OCI-LY7 (cell line): ENCODE measurements at regions not wholly inside any gene's neighbourhood (a gene's known extent, or its start where the extent isn't known, plus 50 kb on each side); places are given as distances from the start of the nearest gene placed in this dataset.

Experiments
- BruUV-seq: library from RNA; stranded (reverse); fragments of 400-500 nt; replicated peaks from 2 replicates; lab custom pipeline; 2021; lab: Mats Ljungman, UMichigan
- CTCF ChIA-PET: fragments of 300-600 bp; sonication (Branson Sonifier 250); formaldehyde crosslinking; loops from one replicate; lab custom pipeline; 2022; ENCODE audit warnings: antibody characterized with exemption; ENCODE audit not compliant: unreplicated experiment; lab: Charles Lee
- POLR2A ChIA-PET: fragments of 300-600 bp; sonication (Branson Sonifier 250); formaldehyde crosslinking; loops from one replicate; lab custom pipeline; 2022; ENCODE audit warnings: antibody characterized with exemption; lab: Charles Lee
- DNase-seq: peaks from one replicate; pipeline ENCODE4 v3.0.0-alpha.2; 2015; ENCODE audit warnings: low spot score
- H2AFZ ChIP-seq: fragments of 200-600 bp; sonication (generic), shearing (Covaris generic); 2 replicates; pipeline ENCODE4 v1.6.1; 2014; ENCODE audit warnings: mild to moderate bottlenecking, antibody characterized with exemption, low read length, moderate library complexity
- H3K27ac ChIP-seq: fragments of 200-600 bp; sonication (generic); 2 replicates; pipeline ENCODE4 v1.5.1; 2014; ENCODE audit warnings: mixed run types, low read depth, mild to moderate bottlenecking, moderate library complexity, low read length, inconsistent platforms; ENCODE audit not compliant: poor library complexity, severe bottlenecking
- H3K36me3 ChIP-seq: fragments of 200-600 bp; sonication (generic); 2 replicates; pipeline ENCODE4 v1.6.1; 2014; ENCODE audit warnings: mild to moderate bottlenecking, antibody characterized with exemption, low read length, moderate library complexity, mixed read lengths; ENCODE audit not compliant: insufficient read depth
- H3K4me1 ChIP-seq: fragments of 200-600 bp; sonication (generic); 2 replicates; pipeline ENCODE4 v1.5.1; 2014; ENCODE audit warnings: mild to moderate bottlenecking, low read length; ENCODE audit not compliant: insufficient read depth, poor library complexity, severe bottlenecking
- H3K4me2 ChIP-seq: fragments of 200-600 bp; sonication (generic); 2 replicates; pipeline ENCODE4 v1.6.1; 2014; ENCODE audit warnings: mild to moderate bottlenecking, low read length
- H3K4me3 ChIP-seq: fragments of 200-600 bp; sonication (generic); 2 replicates; pipeline ENCODE4 v1.5.1; 2014; ENCODE audit warnings: mild to moderate bottlenecking, low read depth, low read length; ENCODE audit not compliant: poor library complexity, severe bottlenecking
- H3K79me2 ChIP-seq: fragments of 200-600 bp; sonication (generic); 2 replicates; pipeline ENCODE4 v1.6.1; 2016; ENCODE audit warnings: low read depth, mild to moderate bottlenecking, low read length, moderate library complexity, mixed read lengths; ENCODE audit not compliant: insufficient read depth
- H3K9me2 ChIP-seq: fragments of 200-600 bp; sonication (generic); 2 replicates; pipeline ENCODE4 v1.6.1; 2016; ENCODE audit warnings: mild to moderate bottlenecking, low read length, mixed read lengths; ENCODE audit not compliant: insufficient read depth
- H3K9me3 ChIP-seq: fragments of 200-600 bp; sonication (generic); 2 replicates; pipeline ENCODE4 v1.6.1; 2014; ENCODE audit warnings: mild to moderate bottlenecking, mixed run types, low read length, mixed read lengths
- H4K20me1 ChIP-seq: fragments of 200-600 bp; sonication (generic); 2 replicates; pipeline ENCODE4 v1.6.1; 2014; ENCODE audit warnings: mild to moderate bottlenecking, antibody characterized with exemption, low read length, moderate library complexity, mixed read lengths; ENCODE audit not compliant: insufficient read depth
- CTCF ChIP-seq: fragments of 200-600 bp; sonication (generic); conservative IDR thresholded peaks from 2 replicates; pipeline ENCODE4 v1.5.1; 2014; ENCODE audit warnings: mild to moderate bottlenecking, antibody characterized with exemption, low read length, moderate library complexity, mixed read lengths
- EZH2phosphoT487 ChIP-seq: fragments of 200-600 bp; sonication (generic); IDR thresholded peaks from 2 replicates; pipeline ENCODE4 v1.6.1; 2018; ENCODE audit warnings: low read depth, borderline replicate concordance, mild to moderate bottlenecking, mixed run types, antibody characterized with exemption, low read length, moderate library complexity, mixed read lengths
- intact Hi-C: fragments of 100-400 bp; cut with micrococcal nuclease; formaldehyde crosslinking; loops from one replicate; pipeline ENCODE4 v1.10.0; 2022; ENCODE audit not compliant: unreplicated experiment

- H3K27ac ChIP-seq = no peak overlapping the region
- H3K79me2 ChIP-seq = no peaks in the 10 kb centered on the region
- POLR2A ChIA-PET = interaction anchor here (0.5 to 0.6 kb wide), 2 partner anchors 29 to 99 kb away, joined by 3 to 4 read pairs; no protein-coding TSS in a partner anchor
- no TSS peak for BruUV-seq
- no peak overlapping the region for H2AFZ ChIP-seq
- no peaks in the 10 kb centered on the region for H3K36me3 ChIP-seq
- intact Hi-C loops = no loop called here
- H4K20me1 ChIP-seq = no peaks in the 10 kb centered on the region
- H3K4me1 ChIP-seq = no peaks in the 10 kb centered on the region
- H3K4me2 ChIP-seq = no peak overlapping the region
- no peak for TF ChIP-seq EZH2phosphoT487
- no peak for TF ChIP-seq CTCF
- no peak for DNase-seq
- no peaks in the 10 kb centered on the region for H3K9me3 ChIP-seq
- no peak overlapping the region for H3K4me3 ChIP-seq
- CTCF ChIA-PET = no interaction called here
- H3K9me2 ChIP-seq = no peaks in the 10 kb centered on the region
Observed at GRCh38 chr3:38878646-38879045, 62.6 kb upstream of the SCN10A start.
